Fibroblast of villous mesenchyme (primary cell): ENCODE measurements at regions not wholly inside any gene's neighbourhood (a gene's known extent, or its start where the extent isn't known, plus 50 kb on each side); places are given as distances from the start of the nearest gene placed in this dataset.

ENCODE experiments used
- DNase-seq: peaks from one replicate; pipeline ENCODE4 v3.0.0-alpha.2; 2010; ENCODE audit warnings: low read depth
- H3K4me3 ChIP-seq: 2 replicates; pipeline ENCODE4 v1.5.1; 2011; ENCODE audit warnings: low read depth, mild to moderate bottlenecking, low read length
- TF ChIP-seq, protein P1 (sequence below): IDR thresholded peaks from 2 replicates; pipeline ENCODE4 v1.5.1; 2012; ENCODE audit warnings: low read depth, mild to moderate bottlenecking, low read length; ENCODE audit not compliant: insufficient read depth

DNA sequence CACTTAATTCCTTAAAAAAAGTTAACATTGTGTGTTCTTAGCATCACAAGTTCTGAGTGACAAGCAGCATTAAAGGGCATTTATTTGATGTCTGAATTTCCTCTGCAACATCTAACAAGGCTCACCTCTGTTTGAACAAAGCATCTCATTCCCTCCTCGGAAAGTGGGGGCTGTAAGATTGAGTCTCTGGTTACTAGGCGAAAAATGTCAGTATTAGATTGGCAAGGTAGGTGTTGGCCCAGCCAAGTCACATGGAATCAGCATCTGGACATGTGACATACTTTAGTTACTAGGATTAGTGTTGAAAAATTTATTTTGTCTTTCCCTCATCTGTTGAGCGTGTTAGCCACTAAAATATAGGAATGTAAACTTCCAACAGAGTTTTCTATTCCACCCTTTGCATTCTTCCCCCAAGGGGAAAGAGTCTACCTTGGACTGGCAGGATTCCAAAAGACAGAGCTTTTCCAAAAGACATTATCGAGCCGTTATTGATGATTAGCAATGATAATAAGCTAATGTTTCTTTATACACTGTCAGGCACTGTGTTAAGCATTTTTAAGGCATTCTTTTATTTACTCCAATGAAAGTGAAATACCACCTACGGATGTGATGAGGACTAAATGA lies 194.9 kb upstream of the BTG1 start:
- no peak for DNase-seq
- H3K4me3 ChIP-seq = no peak overlapping the region
- TF ChIP-seq, protein P1, sequence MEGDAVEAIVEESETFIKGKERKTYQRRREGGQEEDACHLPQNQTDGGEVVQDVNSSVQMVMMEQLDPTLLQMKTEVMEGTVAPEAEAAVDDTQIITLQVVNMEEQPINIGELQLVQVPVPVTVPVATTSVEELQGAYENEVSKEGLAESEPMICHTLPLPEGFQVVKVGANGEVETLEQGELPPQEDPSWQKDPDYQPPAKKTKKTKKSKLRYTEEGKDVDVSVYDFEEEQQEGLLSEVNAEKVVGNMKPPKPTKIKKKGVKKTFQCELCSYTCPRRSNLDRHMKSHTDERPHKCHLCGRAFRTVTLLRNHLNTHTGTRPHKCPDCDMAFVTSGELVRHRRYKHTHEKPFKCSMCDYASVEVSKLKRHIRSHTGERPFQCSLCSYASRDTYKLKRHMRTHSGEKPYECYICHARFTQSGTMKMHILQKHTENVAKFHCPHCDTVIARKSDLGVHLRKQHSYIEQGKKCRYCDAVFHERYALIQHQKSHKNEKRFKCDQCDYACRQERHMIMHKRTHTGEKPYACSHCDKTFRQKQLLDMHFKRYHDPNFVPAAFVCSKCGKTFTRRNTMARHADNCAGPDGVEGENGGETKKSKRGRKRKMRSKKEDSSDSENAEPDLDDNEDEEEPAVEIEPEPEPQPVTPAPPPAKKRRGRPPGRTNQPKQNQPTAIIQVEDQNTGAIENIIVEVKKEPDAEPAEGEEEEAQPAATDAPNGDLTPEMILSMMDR = no peak

DNA sequence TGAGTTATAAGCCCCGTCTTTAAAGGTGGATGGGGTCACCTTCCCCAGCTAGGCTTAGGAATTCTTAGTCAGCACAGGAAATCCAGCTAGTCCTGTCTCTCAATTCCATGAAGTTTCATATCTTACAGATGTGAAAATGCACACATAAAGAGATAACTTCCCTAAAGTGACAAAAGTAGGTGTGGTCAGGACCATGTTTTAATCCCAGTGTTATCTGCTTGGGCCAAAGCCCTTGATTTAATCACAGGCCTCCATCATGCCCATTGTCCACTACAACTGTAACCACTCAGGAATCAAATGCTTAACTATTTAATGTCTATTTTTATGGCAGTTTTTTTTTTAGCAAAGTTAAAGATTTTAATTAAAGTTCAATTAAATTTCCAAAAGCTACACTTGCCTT lies 194.4 kb upstream of the BTG1 start:
- no peak for DNase-seq
- no peak overlapping the region for H3K4me3 ChIP-seq
- TF ChIP-seq, protein P1 = no peak

DNA sequence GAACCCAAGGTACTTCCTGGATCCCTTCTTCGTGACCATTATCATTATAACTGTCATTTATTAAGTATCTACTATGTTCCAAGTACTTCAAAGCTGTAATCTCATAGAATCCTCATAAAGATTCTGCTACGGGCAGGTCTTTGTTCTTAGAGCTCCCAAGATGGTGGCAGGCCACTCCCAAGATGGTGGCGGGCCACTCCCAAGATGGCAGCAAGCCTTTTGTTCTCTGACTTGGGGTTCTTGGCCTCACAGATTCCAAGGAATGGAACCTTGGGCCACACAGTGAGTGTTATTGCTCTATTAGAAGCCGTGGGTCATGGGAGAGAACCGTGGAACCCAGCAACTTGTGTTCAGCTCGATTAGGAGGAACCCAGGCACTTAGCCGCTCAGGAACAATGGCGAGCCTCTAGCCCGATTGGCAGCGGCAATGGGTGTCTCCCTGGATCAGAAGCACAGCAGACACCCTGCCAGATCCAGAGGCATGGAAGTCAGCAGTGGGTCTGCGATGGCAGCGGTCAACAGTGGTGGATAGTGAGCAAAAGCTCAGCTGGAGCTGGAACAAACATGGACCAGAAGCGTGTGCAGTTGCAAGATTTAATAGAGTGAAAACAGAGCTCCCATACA lies 193.7 kb upstream of the BTG1 start:
- DNase-seq = no peak
- TF ChIP-seq, protein P1 = no peak
- no peak overlapping the region for H3K4me3 ChIP-seq

DNA sequence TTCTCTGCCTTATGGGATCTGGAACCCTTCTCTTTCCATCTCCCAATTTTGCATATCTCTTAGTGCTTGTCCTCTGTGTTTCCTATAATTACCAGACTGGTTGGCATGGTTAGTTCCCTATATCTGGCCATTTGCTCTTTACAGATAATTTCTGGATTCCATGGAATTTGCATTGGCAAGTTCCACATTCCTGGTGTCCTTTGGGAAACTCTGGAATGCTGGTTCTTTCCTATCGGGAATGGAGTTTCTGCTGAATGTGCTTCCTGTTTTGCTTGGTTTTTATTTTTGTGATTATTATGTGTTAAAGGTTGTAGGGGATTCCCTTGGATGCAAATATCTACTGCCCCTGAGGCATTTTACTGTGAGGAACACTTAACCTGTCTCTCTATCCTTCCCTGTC lies 193.0 kb upstream of the BTG1 start:
- no peak for DNase-seq
- H3K4me3 ChIP-seq = no peak overlapping the region
- TF ChIP-seq, protein P1 = no peak

DNA sequence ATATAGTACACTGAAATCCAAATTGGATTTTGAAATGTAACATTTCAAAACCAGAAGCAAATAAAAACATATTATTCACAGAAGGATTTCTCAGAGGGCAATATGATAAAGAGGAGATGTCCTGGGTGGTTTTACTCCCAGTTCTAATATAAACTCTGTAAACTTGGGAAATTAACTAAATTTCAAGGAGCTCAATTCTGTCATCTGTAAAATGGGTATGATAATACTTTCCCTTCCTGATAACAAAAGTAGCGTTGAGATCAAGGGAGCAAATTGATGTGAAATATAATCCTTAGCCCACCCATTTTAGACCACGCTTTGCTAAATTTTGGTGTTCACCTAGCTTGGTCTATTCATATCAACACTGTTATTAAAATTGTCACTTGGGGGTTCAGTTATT lies 192.5 kb upstream of the BTG1 start:
- DNase-seq = no peak
- TF ChIP-seq, protein P1 = no peak
- no peak overlapping the region for H3K4me3 ChIP-seq

DNA sequence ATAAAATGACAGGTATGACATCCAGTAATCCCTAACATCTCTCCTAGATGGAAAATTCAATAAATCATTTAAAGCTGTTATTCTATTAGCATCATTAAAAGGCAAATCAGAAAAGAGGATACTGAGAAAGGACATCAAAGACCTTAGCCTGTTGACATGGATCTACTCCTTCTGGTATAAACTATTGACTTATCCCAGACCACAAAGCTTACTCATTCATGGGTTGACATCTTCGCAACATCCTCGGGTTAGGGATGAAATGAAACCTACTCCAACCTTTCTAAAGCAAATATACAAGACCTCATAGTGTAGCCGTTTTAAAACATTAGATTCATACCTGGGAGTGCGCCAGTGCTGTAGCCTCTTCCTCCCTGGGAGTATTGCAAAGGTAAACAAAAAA lies 191.5 kb upstream of the BTG1 start:
- H3K4me3 ChIP-seq = no peak overlapping the region
- TF ChIP-seq, protein P1 = no peak
- no peak for DNase-seq

DNA sequence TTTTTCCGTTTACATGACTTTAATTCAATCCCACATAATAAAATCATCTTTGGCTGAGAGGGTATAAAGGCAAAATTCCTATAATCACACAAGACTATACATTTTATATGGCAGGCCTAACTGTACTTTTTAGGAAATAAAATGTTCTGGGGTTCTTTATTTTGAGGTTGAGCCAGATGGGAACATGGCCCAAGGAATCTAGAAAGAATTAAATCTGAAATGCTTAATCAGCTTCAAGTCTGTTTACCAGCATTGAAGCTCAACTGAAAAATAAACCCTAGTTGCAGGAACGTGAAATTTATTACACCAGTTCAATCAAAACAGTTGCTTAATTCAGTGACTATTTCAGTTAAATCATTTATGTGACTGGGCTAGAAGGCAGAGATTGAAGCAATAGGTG lies 191.0 kb upstream of the BTG1 start:
- H3K4me3 ChIP-seq = no peak overlapping the region
- TF ChIP-seq, protein P1 = no peak
- peak; percentile 13 for DNase-seq
